Mesendoderm (in vitro differentiated cells): ENCODE measurements at regions not wholly inside any gene's neighbourhood (a gene's known extent, or its start where the extent isn't known, plus 50 kb on each side); places are given as distances from the start of the nearest gene placed in this dataset.

ENCODE experiments used
- DNase-seq: peaks from one replicate; pipeline ENCODE4 v3.0.0; 2013
- H2AK5ac ChIP-seq: 2 replicates; pipeline ENCODE4 v1.6.1; 2013; ENCODE audit warnings: low read length, inconsistent platforms
- H2BK120ac ChIP-seq: 2 replicates; pipeline ENCODE4 v1.6.1; 2013; ENCODE audit warnings: low read depth, mild to moderate bottlenecking, low read length, moderate library complexity, mixed read lengths
- H2BK15ac ChIP-seq: replicated peaks from 2 replicates; pipeline ENCODE4 v1.6.1; 2013; ENCODE audit warnings: low read depth, mild to moderate bottlenecking, moderate library complexity
- H2BK5ac ChIP-seq: 2 replicates; pipeline ENCODE4 v1.6.1; 2013; ENCODE audit warnings: low read length, inconsistent platforms
- H3K18ac ChIP-seq: 2 replicates; pipeline ENCODE4 v1.6.1; 2013; ENCODE audit warnings: mild to moderate bottlenecking, low read length, mixed read lengths
- H3K23ac ChIP-seq: one replicate; pipeline ENCODE4 v1.6.1; 2013; ENCODE audit warnings: low read length
- H3K27ac ChIP-seq: 2 replicates; pipeline ENCODE4 v1.5.1; 2013; ENCODE audit warnings: low read depth, mild to moderate bottlenecking, inconsistent platforms, low read length, moderate library complexity
- H3K27me3 ChIP-seq: 2 replicates; pipeline ENCODE4 v1.6.1; 2013; ENCODE audit warnings: low read length, control low read depth, mild to moderate bottlenecking, inconsistent platforms; ENCODE audit not compliant: insufficient read depth, poor library complexity
- H3K36me3 ChIP-seq: 2 replicates; pipeline ENCODE4 v1.6.1; 2013; ENCODE audit warnings: low read length, inconsistent platforms; ENCODE audit not compliant: control insufficient read depth, insufficient read depth
- H3K4ac ChIP-seq: one replicate; pipeline ENCODE4 v1.6.1; 2013; ENCODE audit warnings: low read depth, mild to moderate bottlenecking, low read length, moderate library complexity
- H3K4me1 ChIP-seq: 2 replicates; pipeline ENCODE4 v1.6.1; 2013; ENCODE audit warnings: low read depth, low read length, inconsistent platforms; ENCODE audit not compliant: control insufficient read depth
- H3K4me2 ChIP-seq: 2 replicates; pipeline ENCODE4 v1.6.1; 2013; ENCODE audit warnings: low read length
- H3K4me3 ChIP-seq: 2 replicates; pipeline ENCODE4 v1.5.1; 2013; ENCODE audit warnings: mild to moderate bottlenecking, low read length
- H3K56ac ChIP-seq: one replicate; pipeline ENCODE4 v1.6.1; 2013; ENCODE audit warnings: low read length
- H3K79me1 ChIP-seq: 2 replicates; pipeline ENCODE4 v1.6.1; 2013; ENCODE audit warnings: low read length, inconsistent platforms
- H3K79me2 ChIP-seq: 2 replicates; pipeline ENCODE4 v1.6.1; 2013; ENCODE audit warnings: mild to moderate bottlenecking, low read length; ENCODE audit not compliant: control insufficient read depth, insufficient read depth
- H3K9ac ChIP-seq: 2 replicates; pipeline ENCODE4 v1.6.1; 2013; ENCODE audit warnings: low read length, inconsistent platforms
- H4K5ac ChIP-seq: one replicate; pipeline ENCODE4 v1.6.1; 2013; ENCODE audit warnings: low read length
- H4K8ac ChIP-seq: one replicate; pipeline ENCODE4 v1.6.1; 2013; ENCODE audit warnings: low read depth, mild to moderate bottlenecking, control low read depth, low read length, moderate library complexity
- WGBS: extraction: QIAGEN DNeasy Blood & Tissue Kit; methylation state at CpG from one replicate; pipeline ENCODE4 v1.1.7; 2013; ENCODE audit warnings: low lambda C conversion rate, missing lambda C conversion rate; ENCODE audit not compliant: insufficient coverage; ENCODE audit errors: extremely low coverage; 5-methylcytosine and 5-hydroxymethylcytosine counted together

DNA sequence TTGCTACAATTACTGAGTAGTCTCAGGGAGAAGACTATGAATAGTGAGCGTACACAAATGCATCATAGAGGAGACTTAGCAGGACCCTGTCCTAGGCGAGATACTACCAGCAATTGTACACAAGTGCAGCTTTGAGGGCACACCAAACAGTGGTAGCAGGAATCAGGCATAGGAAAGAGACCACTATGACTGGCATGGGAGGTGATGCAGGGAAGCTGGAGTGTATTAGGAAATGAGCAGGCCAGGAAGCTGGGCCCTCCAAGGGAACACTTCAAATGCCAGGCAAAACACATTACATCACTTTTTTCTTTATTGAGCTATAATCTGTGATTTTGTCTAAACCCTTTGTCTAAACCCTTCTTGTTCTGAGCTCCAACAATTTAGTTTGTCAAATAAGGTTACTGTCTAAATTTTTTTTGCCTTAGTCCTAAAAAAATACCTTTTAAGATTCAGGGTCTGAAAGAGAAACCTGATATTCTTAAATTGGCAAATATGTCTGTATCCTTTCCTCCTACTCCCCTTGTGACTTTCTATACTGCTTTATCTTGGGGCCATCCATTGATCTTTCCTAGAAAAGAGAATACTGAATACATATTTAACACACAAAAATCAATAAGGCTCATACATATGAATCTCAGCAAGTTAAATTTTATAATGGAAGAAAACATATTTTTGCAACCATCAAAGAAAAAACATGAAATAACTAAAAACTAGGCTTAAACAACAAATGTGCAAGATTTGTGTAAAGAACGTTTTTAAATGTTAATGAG lies 193.8 kb upstream of the PHYHIPL start:
- Histone ChIP-seq H3K4me1 (peaks cover 6% of the 10 kb centered on the region), H3K36me3 (no peaks in the 10 kb centered on the region), H4K8ac (no peak overlapping the region), H3K56ac (peak overlapping the region; percentile 29), H2BK5ac (peak overlapping the region; percentile 24), H3K27me3 (no peaks in the 10 kb centered on the region), H3K27ac (peak overlapping the region; percentile 42), H3K4me3 (no peak overlapping the region), H3K23ac (no peak overlapping the region), H4K5ac (no peak overlapping the region), H2AK5ac (no peak overlapping the region), H3K9ac (no peak overlapping the region), H2BK120ac (peak overlapping the region; percentile 10), H3K79me2 (no peaks in the 10 kb centered on the region), H3K18ac (peak overlapping the region; percentile 43), H3K4ac (no peak overlapping the region), H3K4me2 (no peak overlapping the region), H3K79me1 (no peaks in the 10 kb centered on the region), H2BK15ac (no peak overlapping the region)
- WGBS = no CpG with 5 or more reads among the region's 3 CpGs
- DNase-seq = peak; percentile 32

DNA sequence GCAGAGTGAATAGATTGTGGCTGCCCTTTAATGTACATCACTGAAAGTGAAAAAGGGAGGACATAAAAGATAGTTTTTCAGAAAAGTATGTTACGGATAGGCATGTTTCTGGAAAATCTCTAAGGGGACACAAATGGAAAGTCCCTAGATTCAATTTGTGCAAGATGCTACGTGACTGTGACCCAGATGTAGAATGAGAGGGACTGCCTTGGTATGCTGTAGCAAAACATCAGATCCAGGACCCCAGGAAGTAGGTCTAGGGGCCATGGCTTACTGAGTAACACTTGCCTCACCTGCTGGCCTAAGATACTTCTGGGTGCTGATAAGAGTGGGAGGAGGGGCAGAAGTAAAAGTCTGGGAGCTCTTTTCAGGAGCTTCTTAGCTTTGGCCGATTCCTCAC lies 191.2 kb upstream of the PHYHIPL start:
- no peak overlapping the region for H3K4me2 ChIP-seq
- no peak overlapping the region for H2AK5ac ChIP-seq
- H3K18ac ChIP-seq = no peak overlapping the region
- no peak overlapping the region for H3K27ac ChIP-seq
- no peaks in the 10 kb centered on the region for H3K36me3 ChIP-seq
- no peaks in the 10 kb centered on the region for H3K79me2 ChIP-seq
- peaks cover 6% of the 10 kb centered on the region for H3K4me1 ChIP-seq
- WGBS = no CpG with 5 or more reads among the region's 3 CpGs
- no peak overlapping the region for H2BK5ac ChIP-seq
- H4K8ac ChIP-seq = no peak overlapping the region
- no peak overlapping the region for H4K5ac ChIP-seq
- H2BK120ac ChIP-seq = no peak overlapping the region
- H3K23ac ChIP-seq = no peak overlapping the region
- H3K56ac ChIP-seq = no peak overlapping the region
- H3K27me3 ChIP-seq = no peaks in the 10 kb centered on the region
- H3K4ac ChIP-seq = no peak overlapping the region
- H3K9ac ChIP-seq = no peak overlapping the region
- H2BK15ac ChIP-seq = no peak overlapping the region
- no peaks in the 10 kb centered on the region for H3K79me1 ChIP-seq
- DNase-seq = peak; percentile 32
- no peak overlapping the region for H3K4me3 ChIP-seq

DNA sequence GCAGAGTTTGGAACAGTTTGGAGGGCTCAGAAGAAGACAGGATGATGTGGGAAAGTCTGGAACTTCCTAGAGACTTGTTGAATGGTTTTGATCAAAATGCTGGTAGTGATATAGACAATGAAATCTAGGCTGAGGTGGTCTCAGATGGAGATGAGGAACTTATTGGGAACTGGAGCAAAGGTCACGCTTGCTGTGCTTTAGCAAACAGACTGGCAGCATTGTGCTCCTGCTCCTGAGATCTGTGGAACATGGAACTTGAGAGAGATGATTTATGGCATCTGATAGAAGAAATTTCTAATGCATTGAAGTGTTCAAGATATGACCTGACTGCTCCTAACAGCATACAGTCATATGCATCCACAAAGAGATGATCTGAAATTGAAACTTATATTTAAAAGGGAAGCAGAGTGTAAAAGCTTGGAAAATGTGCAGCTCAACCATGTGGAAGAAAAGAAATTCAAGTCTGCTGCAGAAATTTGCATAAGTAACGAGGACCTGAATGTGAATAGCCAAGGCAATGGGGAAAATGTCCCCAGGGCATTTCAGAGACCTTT lies 186.9 kb upstream of the PHYHIPL start:
- H2BK5ac ChIP-seq = no peak overlapping the region
- no peak overlapping the region for H2BK120ac ChIP-seq
- no peak overlapping the region for H4K8ac ChIP-seq
- no peak overlapping the region for H3K27ac ChIP-seq
- H3K4me3 ChIP-seq = no peak overlapping the region
- no peak overlapping the region for H2AK5ac ChIP-seq
- no peaks in the 10 kb centered on the region for H3K27me3 ChIP-seq
- no peaks in the 10 kb centered on the region for H3K36me3 ChIP-seq
- no peak overlapping the region for H4K5ac ChIP-seq
- no peak overlapping the region for H3K4ac ChIP-seq
- DNase-seq = no peak
- H3K4me1 ChIP-seq = peaks cover 2% of the 10 kb centered on the region
- H3K79me1 ChIP-seq = no peaks in the 10 kb centered on the region
- H2BK15ac ChIP-seq = no peak overlapping the region
- H3K79me2 ChIP-seq = no peaks in the 10 kb centered on the region
- no peak overlapping the region for H3K9ac ChIP-seq
- no peak overlapping the region for H3K18ac ChIP-seq
- no peak overlapping the region for H3K23ac ChIP-seq
- H3K4me2 ChIP-seq = no peak overlapping the region
- no CpG with 5 or more reads among the region's 2 CpGs for WGBS
- no peak overlapping the region for H3K56ac ChIP-seq

DNA sequence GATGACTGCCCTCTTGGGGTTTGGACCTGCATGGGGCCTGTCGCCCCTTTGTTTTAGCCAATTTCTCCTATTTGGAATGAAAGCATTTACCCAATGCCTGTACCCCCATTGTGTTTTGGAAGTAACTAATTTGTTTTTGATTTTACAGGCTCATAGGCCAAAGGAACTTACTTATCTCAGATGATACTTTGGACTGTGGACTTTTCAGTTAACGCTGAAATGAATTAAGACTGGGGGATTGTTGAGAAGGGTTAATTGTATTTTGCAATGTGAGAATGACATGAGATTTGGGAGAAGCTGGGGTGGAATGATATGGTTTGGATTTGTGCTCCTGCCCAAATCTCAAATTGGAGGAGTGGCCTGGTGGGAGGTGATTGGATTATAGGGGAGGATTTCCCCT lies 185.8 kb upstream of the PHYHIPL start:
- no peak overlapping the region for H2BK120ac ChIP-seq
- no peak overlapping the region for H3K4ac ChIP-seq
- no peak overlapping the region for H3K4me2 ChIP-seq
- H3K4me1 ChIP-seq = no peaks in the 10 kb centered on the region
- WGBS = no CpG with 5 or more reads among the region's 2 CpGs
- no peak overlapping the region for H3K9ac ChIP-seq
- no peak overlapping the region for H3K23ac ChIP-seq
- no peak overlapping the region for H4K8ac ChIP-seq
- H3K56ac ChIP-seq = no peak overlapping the region
- H3K18ac ChIP-seq = no peak overlapping the region
- H2AK5ac ChIP-seq = no peak overlapping the region
- no peak overlapping the region for H2BK5ac ChIP-seq
- H3K36me3 ChIP-seq = no peaks in the 10 kb centered on the region
- H3K27me3 ChIP-seq = no peaks in the 10 kb centered on the region
- no peaks in the 10 kb centered on the region for H3K79me1 ChIP-seq
- no peaks in the 10 kb centered on the region for H3K79me2 ChIP-seq
- no peak overlapping the region for H4K5ac ChIP-seq
- no peak overlapping the region for H2BK15ac ChIP-seq
- H3K27ac ChIP-seq = no peak overlapping the region
- no peak overlapping the region for H3K4me3 ChIP-seq
- no peak for DNase-seq

DNA sequence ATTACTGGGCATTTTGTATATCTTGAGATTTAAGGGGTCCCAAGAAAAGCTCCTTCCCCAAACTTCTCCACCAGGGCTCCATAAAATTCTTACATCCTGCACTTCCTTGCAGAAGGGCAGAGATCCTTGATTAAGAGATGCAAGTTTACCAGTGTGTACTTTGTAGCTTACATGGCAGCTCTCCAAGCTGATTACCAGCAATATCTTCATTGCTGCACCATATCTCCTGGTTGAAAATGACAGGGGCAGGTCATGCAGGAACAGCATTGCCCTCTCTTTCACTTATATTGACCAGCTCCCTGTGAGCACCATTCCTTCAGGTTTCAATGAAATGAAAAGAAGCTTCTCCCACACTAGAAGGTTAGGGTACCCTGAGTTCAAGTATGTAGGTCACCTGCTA lies 184.6 kb upstream of the PHYHIPL start:
- Histone ChIP-seq H2BK5ac (no peak overlapping the region), H3K4ac (no peak overlapping the region), H4K8ac (no peak overlapping the region), H3K79me1 (no peaks in the 10 kb centered on the region), H3K36me3 (no peaks in the 10 kb centered on the region), H3K4me2 (no peak overlapping the region), H3K4me3 (no peak overlapping the region), H3K23ac (no peak overlapping the region), H3K18ac (no peak overlapping the region), H3K79me2 (no peaks in the 10 kb centered on the region), H2BK120ac (no peak overlapping the region), H3K9ac (no peak overlapping the region), H2BK15ac (no peak overlapping the region), H3K27me3 (no peaks in the 10 kb centered on the region), H3K27ac (no peak overlapping the region), H3K56ac (no peak overlapping the region), H3K4me1 (no peaks in the 10 kb centered on the region), H2AK5ac (no peak overlapping the region), H4K5ac (no peak overlapping the region)
- no peak for DNase-seq
